GM21723 (cell line): ENCODE measurements at regions not wholly inside any gene's neighbourhood (a gene's known extent, or its start where the extent isn't known, plus 50 kb on each side); places are given as distances from the start of the nearest gene placed in this dataset.
A peak's percentile ranks its signal among the peaks of the same experiment; 100 is the strongest.

Experiments
- ATAC-seq: cut with Tn5 transposase; IDR thresholded peaks from one replicate; pipeline ENCODE4 v1.9.1; 2021; ENCODE audit warnings: mild to moderate bottlenecking, moderate library complexity; ENCODE audit not compliant: unreplicated experiment

GRCh38 chr3:16048435-16049318, 125.8 kb upstream of the GALNT15 start:
- ATAC-seq = peak; percentile 95

DNA sequence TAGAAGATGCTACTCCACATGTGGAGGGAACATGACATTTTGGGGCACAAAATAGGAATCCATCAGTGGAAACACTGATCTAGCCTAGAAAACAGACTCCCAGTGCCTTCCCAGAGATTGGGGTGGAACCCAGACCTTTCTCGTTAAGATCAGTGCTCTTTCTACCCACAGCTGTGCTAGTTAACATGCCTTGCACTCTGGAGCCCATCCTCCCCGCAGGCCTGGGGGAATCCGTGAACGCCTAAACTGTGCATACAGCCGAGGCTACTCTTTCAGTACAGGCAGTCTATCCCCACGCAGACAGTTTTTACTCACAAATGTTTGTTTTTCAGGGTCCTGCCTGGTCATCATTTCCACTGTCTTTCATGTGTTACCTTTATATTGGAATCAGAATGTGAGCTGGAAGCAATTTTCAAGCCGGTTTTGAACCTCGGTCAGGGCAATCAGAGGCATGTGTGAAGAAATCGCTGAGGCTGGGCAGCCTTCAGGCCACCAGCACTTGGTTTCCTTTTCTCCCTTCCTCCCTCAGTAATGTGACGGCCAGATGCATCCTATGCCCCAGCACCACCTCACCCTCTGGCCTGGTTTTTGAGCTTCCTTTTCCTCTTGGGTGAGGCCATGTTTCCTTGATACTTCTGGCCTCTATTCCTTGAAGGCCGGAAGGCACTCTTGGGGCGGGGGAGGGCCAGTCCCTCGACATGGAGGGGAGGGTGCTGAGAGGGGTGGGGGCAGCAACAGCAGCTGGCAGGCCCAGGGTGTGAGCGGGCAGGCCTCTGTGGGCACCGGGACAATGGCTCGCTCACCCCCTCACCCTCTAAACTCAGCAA, 123.6 kb upstream of the GALNT15 start:
- no peak for ATAC-seq

DNA sequence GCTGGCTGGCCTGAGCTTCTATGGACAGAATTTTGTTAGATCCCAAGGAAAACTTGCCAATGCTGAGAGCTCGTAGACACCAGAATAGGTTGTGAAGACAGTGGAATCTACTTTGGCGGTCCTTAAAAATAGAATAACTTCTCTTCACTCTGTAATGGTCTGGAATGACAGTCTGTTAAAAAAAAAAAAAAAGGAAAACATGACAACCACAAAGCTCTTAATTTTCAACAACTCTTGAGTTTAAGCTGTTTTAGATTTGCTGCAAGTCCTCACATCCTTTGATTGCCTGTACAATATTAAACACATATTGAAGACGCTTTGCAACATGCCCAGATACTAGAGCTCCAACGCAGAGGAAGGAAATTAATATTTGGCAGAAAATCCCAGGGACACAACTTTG, 122.8 kb upstream of the GALNT15 start:
- ATAC-seq = no peak

DNA sequence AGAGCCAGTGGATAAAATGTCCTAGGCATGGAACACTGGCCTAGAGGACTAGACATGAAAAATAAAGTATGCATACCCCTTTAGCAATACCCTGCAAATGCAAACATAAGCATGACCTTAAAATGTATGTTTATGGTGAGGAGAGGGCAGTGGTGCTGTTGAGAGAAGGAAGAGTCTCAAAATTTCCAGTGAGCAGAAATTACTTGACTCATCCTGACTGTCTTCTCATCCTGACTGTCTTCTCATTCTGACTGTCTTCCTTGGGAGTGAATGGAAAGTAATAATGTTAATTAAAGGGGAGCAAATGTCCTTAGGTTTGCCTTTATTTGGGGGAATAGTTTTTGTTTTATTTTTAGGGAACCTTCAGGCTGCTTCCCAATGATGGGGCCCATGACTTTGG, 121.5 kb upstream of the GALNT15 start:
- ATAC-seq = no peak

GRCh38 chr3:16053794-16054193, 120.7 kb upstream of the GALNT15 start:
- ATAC-seq = no peak

- no peak for ATAC-seq
Observed at GRCh38 chr3:16055606-16056211, 118.8 kb upstream of the GALNT15 start.

DNA sequence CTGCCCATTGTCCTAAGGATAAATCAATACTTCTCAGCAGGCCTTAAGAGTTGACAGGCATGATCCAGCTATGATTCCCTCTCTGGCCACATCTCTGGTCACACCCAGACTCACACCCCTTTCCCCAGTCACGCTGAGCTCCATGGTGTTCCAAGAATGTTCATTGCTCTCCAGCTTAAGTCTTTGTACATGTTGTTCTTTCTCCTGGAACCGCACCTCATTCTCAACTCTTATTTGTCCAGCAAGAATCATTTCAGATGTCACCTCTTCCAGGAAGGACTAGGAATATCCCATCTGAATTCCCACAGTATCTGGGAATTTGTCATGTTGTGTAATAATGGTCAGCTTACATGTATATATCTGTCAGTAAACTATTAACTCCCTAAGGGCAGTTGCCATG, 118.3 kb upstream of the GALNT15 start:
- no peak for ATAC-seq

GRCh38 chr3:16058521-16058920, 116.0 kb upstream of the GALNT15 start:
- ATAC-seq = no peak

DNA sequence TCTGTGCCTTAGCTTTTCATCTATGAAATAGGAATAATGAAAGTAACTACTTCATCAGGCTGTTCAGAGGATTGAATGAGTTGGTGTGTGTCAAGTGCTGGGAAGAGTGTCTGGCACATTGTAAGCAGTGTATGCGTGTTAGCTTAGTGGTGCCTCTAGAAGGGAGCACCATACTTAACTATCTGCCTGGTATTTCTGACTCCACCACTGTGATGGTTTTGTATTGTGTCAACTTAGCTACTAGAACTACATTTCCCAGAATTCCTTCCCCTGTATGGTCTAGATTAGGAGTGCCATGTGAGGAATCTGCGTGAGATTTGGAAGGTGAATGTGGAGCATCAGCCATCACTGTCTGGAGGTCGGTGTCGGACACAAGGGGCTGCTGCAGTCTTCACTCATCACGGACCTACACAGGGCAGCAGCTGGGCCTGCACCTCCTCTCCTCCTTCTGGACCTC, 115.4 kb upstream of the GALNT15 start:
- no peak for ATAC-seq

DNA sequence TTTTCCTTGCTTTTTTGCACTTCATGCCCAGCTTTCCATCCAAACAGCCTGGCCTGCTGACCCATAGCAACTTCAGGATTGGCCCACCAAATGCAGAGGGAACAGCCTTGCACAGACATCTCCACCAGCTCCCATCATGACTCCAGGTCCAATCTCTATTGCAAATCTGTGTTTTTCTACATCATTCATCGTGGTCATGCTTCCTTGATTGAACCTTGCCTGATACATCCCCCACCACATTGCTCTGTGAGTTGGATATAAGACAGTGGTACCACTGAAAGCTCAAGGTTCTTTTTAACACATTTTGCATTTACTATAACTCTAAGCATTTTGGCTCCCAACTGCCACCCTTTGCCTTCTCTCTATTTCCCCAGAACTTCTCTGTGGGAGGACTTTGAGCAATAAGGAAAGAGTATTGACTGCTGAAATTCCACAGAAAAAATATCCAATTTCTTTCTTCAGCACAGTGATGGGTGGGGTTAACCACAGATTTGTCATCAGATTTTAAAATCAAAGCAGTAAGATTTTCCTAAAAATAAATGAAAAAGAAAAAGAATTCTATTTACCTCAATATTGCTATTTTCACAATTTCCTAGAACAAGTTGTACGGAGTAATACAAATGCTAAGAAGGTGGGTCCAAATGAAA, 114.6 kb upstream of the GALNT15 start:
- ATAC-seq = no peak

DNA sequence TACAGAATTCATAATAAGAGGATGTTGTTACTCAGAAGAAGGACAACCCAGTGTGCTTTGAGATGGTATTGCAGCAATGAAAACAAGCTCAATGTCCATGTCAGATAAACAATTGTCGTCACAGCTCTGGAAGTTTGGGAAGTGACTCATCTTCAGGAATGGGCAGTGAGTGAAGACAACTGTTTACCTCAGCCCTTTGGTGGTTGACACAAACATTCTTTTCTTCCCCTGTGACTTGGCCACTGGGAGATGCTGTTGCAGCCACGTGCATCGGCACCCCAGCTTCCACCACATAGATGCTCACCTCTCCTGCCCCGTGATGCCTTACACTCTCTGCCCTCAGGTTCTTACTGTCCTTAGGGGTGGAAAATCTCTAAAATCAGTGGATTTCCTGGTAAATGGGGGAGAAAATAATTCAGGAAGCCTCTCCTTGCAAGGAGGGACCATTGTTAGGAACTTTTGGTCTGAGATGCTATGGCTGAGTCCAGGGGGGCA, 114.1 kb upstream of the GALNT15 start:
- no peak for ATAC-seq

DNA sequence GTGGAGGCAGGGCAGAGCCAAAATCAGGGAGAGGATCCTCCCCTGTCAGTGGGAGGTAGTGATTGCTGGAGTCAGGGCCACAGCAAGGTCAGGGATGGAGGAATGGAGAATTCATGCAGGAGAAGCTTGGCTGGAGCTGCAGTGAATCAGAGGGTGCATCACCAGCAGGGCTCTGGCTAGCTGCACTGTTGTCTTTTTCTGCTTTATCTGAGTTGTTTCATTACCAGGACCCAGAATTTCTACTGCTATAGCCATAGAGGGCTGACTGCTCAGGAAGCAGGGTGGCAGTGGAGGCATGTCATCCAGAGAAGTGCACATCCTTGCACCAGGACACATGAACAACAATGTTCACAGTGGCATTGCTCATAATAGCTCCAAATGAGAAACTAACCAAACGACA, 113.5 kb upstream of the GALNT15 start:
- no peak for ATAC-seq

- no peak for ATAC-seq
Observed at GRCh38 chr3:16061491-16061890, 113.0 kb upstream of the GALNT15 start.

DNA sequence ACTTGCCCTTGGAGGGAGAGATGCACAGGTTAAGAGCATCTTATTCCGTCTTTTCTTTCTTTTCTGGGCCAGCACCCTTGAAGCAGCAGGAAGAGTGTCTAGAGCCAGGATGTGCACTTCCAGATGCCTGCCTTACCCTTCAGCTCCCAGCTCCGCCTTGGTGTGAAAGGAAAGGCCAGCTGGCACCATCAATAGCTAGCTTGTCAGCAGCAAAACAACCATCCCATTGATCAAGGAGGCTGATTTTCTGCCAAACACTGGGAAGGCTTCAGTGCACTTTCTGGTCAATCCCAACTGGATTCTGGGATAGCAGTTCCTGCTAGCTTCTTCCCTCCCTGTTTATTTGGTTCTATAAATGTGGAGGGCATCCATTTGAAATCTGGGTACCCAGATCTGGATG, 110.9 kb upstream of the GALNT15 start:
- ATAC-seq = no peak

DNA sequence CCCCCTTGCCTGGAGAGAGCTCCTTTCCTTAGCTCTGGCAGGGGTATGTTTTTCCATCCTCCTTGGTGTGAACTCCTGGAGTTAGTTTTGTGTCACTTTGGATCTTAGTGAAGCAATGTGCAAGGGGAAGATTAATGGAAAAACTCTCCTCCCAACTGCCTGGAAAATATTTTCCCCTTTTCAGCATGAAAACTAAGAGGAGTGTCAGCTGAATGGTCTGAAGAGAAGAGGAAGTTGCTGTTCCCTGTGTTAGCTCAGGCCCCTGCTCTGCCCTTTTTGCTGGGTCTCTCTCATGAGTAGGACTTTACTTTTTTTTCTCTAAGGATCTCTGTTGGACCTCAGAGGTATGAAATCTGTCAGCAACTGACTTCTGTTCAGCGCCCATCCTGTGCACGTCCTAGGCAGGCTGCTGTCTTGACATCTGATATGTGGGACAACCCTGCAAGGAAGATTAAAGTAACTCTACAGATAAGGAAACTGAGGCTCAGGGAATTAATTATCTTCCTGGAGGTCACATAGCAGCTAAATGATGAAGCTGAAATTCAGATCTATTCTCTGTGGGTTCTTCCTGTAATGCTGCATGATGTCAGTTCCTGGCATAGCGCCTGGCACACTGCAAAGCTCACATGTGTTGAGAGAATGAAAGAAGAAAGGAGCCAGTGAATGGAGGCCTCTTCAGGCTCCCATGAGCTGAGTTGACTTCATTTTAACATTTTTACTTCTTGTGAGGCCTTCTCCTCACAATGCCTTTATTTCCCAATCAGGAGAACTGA, 109.7 kb upstream of the GALNT15 start:
- ATAC-seq = no peak

DNA sequence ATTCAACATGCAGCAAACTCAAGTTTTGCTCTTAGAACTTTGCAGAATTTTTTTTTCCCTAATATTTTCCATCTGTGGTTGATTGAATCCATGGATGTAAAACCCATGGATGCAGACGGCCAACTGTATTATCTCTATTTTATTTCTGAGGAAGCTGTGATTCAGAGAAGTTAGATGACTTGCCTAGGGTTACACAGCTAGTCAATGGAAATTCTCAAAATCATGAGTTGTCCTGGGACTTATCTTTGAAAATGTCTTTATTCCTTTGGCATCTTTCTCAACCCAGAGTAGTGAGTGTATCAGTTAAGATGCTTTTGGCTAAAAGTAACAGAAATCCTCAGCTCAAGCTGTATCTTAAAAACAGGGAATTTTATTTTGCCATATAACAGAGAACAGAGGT, 107.9 kb upstream of the GALNT15 start:
- ATAC-seq = no peak

GRCh38 chr3:16066975-16067374, 107.5 kb upstream of the GALNT15 start:
- ATAC-seq = no peak

DNA sequence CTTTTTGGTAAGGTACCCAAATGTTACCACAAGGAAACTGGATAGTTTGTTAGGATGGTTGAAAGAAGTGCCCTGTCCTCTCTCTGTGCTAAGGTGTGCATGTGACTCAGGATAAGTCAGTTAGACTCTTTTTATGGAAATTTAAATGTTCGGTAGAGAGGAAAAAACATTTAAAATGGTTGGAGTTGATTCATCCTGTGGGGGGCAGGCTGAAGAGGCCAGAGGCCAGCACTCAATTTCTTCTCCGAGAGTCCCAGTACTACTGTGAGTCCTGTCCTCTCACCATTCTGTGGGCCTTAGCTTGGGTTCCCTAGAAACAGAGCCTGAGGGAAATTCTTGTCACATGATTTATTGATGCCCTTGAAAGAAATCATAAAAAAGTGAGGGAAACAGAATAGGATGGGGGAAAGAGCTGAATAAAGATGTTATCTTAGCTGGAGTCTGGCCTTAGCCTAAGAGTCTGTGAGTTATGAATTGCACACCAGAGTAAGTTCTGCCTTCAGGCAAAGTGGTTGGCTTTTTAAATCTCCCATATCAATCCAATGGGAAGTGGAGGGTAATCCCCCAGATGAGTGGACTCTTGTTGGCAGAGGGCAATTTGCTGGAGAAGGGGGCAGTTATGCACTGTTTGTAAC, 106.5 kb upstream of the GALNT15 start:
- ATAC-seq = no peak

DNA sequence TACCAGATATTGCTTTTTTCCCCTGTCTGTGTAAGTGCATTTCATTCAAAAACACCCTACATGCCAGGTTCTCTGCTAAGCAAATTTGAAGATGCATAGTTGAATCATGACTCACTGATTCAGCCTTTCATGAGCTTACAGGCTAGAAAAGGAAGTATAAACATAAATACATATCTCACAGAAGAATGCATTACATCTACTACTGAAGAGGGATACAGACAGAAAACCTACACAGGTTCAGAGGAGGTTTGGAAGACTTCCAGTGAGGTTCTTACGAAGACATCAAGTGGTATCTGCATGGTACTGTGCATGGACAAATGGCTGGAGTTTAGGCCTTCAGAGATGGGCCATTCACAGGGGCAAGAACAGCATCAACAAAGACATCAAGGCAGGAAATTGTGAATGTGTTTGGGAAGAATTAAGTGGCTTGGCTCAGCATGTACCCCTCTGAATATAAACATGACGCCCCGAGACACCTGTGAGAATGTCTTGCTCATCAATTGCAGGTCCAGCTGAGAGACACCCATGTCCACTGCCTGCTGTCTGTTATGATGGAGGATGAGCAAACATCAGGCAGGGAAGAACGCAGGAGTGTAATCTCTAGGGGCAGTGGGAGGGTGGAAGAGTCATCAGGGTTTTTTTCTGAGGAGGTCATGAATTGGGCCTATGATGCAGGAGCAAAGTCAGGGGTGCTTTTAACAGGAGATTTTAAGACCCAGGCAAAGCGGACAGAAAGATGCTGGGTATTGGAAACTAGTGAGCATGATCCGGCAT, 105.1 kb upstream of the GALNT15 start:
- no peak for ATAC-seq
